Adrenal gland (tissue), 5 donors: ENCODE measurements at regions not wholly inside any gene's neighbourhood (a gene's known extent, or its start where the extent isn't known, plus 50 kb on each side); places are given as distances from the start of the nearest gene placed in this dataset.

Experiments
- CTCF ChIP-seq, 6 experiments: fragments of 450-650 bp in 4 of 6; fragments of 200-600 bp in 2 of 6; sonication (generic) in 1 of 6; IDR thresholded peaks; 1 replicate in 5 of 6; 2 replicates in 1 of 6; pipeline versions ENCODE4 v1.5.1 to v1.8.0; 2016 to 2021; ENCODE audit warnings: antibody characterized with exemption in 6 of 6, mild to moderate bottlenecking in 2 of 6, moderate library complexity in 1 of 6
- POLR2A ChIP-seq, 2 donors: fragments of 450-650 bp; IDR thresholded peaks; one replicate each; pipeline ENCODE4 v1.6.1; 2017; ENCODE audit warnings: antibody characterized with exemption in 2 of 2, mild to moderate bottlenecking in 2 of 2, moderate library complexity in 1 of 2
- donor health status: DM: no; HTN: no; CAD: no.

GRCh38 chr6:16058201-16058928, 70.5 kb upstream of the MYLIP start:
- TF ChIP-seq CTCF (IDR thresholded peaks at IDR 0.05) (no peak), POLR2A (IDR thresholded peaks at IDR 0.05) (no peak)
